ENCODE measurements at regions not wholly inside any gene's neighbourhood (a gene's known extent, or its start where the extent isn't known, plus 50 kb on each side); places are given as distances from the start of the nearest gene placed in this dataset.
A peak's percentile ranks its signal among the peaks of the same experiment; 100 is the strongest.

DNA sequence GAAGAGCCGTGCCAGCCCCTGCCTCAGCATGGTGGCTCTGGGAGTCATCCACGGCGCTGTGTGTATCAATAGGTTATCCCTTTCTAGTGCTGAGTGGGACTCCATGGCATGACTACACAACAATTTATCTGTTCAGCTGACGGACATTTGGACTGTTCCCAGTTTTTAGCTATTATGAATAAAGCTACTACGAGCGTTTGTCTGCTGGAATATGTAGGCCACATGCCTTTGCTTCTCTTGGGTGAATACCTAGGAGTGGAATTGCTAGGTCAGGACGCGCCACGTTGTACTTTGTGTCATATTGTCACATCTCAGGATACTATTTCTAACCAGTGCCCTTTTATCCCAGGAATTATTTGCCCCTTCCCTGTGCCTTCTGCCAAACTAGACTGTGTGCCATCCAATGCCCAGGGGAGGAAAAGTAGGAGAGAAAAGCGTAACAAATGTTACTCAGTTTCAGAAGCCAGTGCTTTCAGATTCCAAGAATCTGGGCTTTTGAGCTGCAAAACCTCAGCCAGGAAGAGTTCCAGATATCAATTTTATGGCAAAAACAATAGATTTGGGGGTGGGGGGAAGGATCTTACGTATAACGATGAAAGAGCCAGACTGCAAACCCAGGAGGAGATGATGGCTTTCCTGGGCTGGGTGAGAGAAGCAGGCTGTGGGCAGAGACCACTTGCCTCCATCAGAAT lies 62.5 kb upstream of the NCOR2 start:
- DNase-seq, result no peak

DNA sequence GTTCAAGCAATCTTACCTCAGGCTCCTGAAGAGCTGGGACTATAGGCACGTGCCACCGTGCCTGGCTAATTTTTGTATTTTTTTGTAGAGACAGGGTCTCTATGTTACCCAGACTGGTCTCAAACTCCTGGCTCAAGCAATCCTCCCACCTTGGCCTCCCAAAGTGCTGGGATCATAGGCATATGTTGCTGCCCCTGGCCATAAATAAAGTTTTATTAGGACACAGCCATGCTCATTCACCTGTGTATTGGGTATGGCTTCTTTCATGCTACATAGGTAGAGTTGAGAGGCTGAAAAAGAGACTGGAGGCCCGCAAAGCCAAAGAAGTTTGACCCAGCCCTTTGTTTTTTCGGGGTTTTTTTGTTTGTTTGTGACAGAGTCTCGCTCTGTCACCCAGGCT lies 61.7 kb upstream of the NCOR2 start:
- DNase-seq, result no peak

DNA sequence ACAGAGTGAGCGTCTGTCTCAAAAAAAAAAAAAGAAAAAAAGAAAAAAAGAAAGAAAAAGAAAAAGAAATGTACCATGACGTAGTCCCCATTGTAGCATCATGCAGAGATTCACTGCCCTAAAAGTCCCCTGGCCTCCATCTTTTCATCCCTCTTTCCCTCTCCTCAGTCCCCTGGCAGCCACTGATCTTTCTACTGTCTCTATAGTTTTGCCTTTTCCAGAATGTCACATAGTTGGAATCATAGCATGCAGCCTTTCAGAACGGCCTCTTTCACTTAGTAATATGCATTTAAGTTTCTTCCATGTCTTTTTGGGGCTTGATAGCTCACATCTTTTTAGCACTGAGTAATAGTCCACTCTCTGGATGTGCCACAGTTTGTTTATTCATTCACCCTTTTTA lies 60.5 kb upstream of the NCOR2 start:
- no peak for DNase-seq

DNA sequence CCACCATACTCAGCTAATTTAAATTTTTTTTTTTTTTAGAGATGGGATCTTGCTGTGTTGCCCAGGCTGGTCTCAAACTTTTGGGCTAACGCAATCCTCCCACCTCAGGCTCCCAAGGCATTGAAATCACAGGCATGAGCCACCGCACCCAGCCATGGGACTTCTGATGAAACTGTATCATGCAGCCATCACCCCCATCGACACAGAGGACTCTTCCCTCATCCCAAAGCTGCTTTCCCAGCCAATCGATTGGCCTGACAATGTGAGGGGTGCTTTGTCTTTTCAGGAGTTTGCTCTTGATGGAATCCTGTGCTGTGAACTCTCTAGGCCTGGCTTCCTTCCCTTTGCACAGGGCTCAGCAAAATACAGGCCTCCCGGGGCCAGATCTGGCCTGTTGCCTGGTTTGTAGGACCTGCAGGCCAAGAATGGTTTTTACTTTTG lies 59.6 kb upstream of the NCOR2 start:
- peak; percentile 90 for DNase-seq

DNA sequence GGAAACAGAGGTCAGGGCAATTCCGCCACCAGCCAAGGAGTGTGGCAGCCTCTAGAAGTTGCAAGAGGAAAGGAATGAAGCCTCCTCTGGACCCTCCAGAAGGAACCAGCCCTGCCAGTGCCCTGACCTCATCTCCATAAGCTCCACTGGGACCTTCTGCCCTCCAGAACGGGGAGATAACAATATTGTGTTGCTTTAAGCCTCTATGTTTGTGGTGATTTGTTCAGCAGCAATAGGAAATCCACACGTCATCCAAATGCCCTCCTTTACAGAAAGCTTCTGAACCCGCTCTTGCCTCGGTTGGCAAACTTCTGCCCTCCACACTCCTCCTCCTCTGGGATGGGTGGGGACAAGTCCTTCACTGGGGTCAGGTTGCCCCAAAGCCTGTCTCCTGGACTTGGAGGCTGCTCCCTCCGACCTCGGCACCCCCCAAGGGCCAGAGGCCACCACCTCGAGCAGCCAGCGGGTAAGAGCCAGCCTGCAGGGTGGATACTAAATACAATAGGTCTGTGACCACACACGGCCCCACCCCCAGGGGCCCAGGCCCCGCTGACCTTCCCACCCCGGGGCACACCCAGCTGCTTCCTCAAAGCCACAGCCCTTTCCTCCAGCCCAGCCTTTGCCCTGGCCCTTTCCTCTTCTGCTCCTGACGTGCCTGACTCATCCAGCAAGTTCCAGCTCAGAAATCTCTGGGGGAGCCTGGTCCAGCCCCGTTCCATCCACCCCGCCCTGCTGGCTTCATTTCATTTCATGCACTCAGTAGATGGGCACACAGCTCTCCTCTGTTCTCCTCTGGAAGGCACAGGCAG lies 58.7 kb upstream of the NCOR2 start:
- peak; percentile 69 for DNase-seq

DNA sequence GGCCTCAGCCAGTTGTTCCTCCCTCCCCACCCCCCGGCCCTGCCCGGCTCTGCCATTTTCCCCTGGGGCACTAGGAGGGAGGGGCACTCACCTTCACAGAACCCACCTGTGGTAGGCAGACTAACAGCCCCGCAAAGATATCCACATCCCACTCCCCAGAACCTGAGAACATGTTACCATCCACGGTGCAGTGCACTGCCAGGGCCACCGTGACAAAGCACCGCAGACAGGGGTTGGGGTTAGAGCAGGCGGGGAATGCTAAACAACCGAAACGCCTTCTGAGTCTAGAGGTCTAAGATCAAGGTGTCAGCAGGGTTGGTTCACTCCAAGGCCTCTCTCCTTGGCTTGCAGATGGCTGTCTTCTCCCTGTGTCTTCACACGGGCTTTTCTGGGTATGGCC lies 57.4 kb upstream of the NCOR2 start:
- no peak for DNase-seq

DNA sequence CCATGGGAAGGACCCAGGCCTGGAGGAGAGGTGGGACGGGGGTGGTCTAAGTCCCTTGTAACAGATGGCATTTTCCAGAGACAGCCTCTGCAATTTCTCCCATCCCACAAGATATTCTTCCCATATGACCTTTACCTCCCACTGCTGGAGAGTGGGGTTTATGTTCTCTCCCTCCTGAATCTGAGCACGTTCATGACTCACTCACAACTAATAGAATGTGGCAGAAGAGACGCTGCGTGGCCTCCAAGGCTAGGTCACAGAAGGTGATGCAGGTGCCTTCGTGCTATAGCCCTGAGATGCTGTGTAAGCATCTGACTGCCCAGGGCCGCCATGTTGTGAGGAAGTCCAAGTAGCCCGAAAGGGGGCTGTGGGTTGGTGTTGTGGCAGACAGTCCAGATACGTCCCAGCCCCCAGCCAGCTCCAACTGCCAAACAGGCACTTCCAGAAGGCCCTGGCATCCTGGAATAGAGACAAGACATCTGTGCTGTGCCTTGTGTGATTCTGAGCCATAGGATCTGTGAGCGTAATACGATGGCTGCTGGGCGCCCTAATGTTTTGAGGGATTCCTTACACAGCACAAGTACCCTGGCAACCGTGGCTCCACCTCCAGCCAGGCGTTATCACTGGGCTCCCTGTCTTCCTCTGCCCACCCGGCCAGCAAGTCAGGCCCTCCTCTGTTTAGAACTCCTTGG lies 56.1 kb upstream of the NCOR2 start:
- no peak for DNase-seq

DNA sequence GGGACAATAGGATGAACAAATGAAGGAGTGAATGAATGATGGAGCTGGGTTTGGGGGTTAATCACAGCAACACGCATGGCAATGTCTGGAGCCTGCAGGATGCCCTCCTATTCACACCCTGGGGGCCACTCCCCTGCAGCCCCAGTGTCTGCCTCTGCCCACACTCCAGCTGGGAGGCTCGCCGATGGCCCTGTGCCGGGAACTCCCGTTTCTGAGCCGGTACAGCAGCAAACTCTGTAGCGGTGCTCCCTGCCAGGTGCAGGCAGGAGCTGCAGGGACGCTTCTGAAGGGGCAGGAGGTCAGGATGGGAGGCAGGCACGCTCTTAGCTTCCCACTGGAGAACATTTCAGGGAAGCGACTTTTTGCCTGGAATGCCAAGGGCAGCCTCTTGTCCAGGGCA lies 55.4 kb upstream of the NCOR2 start:
- DNase-seq, result no peak

DNA sequence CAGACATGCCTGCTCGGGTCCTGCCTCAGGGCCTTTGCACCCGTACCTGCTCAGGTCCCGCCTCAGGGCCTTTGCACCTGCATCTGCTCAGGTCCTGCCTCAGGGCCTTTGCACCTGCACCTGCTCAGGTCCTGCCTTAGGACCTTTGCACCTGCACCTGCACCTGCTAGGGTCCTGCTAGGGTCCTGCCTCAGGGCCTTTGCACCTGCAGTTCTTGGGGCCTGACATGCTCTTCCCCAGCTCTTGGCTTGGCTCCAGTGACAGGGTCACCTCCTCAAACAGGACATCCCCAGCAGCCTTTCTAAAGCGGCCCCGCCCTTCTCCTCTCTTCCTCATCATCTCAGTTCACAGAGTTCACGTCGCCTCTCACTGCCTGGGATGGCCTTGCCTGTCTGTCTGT lies 54.9 kb upstream of the NCOR2 start:
- no peak for DNase-seq

DNA sequence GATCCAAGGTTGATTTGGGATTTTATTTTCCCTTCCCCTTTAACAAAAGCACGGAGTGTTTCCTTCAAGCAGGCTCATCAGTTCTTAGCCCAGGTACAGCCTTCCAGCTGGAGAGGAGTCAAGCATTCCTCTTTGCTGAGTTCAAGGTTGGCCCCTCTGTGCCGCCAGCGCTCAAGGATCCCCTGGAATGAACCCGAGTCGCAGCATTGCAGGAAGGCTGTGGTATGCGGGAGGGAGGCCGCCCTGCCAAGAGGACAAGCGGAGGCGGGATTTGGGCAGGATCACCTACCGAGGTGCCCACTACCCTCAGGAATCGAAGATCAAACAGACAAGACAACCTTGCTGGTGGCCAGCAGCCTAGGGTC lies 53.9 kb upstream of the NCOR2 start:
- peak; percentile 88 for DNase-seq

DNA sequence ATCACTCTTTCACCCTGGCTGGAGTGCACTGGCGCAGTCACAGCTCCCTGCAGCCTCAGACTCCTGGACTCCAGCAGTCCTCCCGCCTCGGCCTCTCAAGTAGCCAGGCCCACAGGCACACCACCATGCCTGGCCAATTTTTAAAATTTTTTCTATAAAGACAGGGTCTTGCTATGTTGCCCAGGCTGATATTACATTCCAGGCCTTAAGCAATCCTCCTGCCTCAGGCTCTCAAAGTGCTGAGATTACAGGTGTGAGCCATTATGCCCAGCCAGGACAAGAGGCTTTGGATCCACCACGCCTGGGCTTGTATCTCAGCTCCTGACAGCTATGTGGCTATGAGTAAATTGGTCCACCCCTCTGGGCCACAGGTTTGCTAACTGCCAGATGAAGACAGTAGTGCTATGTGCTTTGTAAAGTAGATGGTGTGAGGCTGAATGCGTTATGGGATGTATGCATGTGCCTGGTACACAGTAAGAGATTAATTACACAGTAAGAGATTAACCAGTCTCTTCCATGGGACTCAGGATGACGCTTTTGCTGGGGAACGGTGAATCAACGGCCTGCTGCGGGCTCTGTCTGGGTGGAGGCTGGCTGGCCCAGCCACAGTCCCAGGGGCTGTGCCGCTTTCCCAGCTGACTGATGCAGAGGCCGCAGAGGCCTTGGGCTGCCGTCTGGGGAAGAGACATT lies 53.3 kb upstream of the NCOR2 start:
- DNase-seq, result no peak

DNA sequence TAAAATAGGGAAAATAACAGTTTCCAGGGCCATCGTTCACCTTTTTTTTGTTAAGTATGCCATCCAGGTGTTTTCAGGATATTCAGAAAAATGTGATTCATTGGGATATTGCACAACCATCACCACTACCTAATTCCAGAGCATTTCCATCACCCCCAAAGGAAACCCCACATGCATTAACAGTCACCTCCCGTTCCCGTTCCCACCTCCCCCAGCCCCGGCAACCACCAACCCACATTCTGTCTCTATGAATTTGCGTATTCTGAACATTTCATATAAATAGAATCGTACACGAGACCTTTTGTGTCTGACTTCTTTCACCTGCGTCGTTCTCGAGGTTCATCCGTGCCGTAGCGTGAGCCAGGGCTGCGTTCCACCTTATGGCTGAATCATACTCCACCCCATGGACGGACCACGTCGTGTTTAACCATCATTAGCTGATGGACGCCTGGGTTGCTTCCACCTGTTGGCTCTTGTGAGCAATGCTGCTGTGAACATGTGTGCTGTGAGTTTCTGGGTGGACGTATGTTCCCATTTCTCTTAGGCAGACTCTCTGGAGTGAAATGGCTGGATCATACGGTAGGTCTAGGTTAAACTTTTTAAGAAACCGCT lies 51.0 kb upstream of the NCOR2 start:
- no peak for DNase-seq

DNA sequence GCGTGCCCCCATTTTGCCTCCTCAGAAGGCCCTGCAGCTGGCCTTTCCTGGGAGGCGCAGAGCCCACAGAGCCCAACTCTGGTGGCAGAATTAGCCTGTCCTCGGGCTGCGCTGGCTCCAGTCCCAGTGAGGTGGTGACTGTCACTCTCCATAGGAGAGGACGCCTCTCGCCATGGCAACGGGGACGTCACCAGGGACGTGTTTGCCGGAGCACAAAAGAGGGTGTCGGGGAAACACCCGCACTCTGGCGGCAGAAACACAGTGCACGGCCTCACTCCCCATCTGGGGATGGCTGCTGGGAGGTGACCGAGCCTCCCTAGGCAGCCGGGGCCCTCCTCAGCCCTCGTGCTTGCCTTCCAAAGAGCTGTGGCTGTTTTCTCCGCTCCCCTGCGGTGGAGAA lies 50.2 kb upstream of the NCOR2 start:
- DNase-seq, result no peak

Data from hindlimb muscle (tissue), 1 donor.